Skeletal muscle cell (primary cell): ENCODE measurements at regions not wholly inside any gene's neighbourhood (a gene's known extent, or its start where the extent isn't known, plus 50 kb on each side); places are given as distances from the start of the nearest gene placed in this dataset.

Experiments
- DNase-seq: peaks from one replicate; pipeline ENCODE4 v3.0.0-alpha.2; 2010; ENCODE audit warnings: low read depth
- H3K4me3 ChIP-seq: 2 replicates; pipeline ENCODE4 v1.5.1; 2011; ENCODE audit warnings: low read depth, mild to moderate bottlenecking, control low read depth, low read length, moderate library complexity

DNA sequence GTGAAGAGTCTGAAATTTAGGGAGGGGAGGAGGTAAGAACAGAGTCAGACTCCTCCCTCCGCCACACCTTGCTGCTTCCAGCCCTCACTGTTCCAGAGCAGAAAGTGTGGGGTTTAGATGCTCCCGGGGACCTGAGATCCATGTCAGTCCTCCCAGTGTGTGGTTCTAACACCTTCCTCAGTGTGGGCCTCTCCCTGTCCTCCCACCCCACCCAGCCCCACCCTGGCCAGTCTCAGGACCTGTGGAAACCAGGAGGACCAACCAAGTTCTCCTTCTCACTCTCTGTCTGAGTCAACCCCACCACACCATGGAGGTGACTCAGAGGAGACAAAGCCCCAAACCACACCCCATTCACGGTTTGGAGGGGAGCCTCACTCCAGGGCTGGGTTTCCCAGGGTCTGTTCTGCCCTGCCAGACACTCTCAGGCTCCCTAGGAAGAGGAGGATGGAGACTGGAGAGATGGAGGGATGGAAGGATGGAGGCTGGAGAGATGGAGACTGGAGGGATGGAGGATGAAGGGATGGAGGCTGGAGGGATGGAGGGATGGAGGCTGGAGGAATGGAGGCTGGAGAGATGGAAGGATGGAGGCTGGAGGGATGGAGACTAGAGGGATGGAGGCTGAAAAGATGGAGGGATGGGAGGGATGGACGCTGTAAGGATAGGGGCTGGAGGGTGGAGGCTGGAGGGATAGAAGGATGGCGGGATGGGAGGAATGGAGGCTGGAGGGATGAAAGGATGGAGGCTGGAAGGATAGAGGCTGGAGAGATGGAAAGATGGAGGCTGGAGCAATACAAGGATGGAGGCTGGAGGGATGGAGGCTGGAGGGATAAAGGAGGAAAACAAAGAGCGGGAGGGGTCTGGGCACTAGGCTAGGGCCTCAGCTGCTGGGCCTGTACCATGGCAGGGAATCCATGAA lies 100.9 kb upstream of the RUNX3 start:
- DNase-seq: no peak

DNA sequence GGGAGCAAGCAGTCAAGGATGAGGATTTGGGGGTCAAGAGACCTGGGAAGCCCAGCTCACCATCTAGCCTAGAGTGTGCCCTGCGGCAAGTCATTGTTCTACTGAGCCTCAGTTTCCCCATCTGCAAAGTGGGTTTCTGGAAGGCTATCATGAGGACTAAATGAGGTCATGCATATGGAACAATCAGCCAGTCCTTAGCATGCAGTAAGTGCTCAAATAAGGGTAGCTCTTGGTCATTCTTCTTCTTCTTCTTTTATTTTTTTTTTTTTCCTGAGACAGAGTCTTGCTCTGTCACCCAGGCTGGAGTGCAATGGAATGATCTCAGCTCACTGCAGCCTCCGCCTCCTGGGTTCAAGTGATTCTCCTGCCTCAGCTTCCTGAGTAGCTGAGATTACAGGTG lies 99.9 kb upstream of the RUNX3 start:
- no peak for DNase-seq

More for the DNA sequence above, 100.9 kb upstream of the RUNX3 start:
- no peak overlapping the region for H3K4me3 ChIP-seq

DNA sequence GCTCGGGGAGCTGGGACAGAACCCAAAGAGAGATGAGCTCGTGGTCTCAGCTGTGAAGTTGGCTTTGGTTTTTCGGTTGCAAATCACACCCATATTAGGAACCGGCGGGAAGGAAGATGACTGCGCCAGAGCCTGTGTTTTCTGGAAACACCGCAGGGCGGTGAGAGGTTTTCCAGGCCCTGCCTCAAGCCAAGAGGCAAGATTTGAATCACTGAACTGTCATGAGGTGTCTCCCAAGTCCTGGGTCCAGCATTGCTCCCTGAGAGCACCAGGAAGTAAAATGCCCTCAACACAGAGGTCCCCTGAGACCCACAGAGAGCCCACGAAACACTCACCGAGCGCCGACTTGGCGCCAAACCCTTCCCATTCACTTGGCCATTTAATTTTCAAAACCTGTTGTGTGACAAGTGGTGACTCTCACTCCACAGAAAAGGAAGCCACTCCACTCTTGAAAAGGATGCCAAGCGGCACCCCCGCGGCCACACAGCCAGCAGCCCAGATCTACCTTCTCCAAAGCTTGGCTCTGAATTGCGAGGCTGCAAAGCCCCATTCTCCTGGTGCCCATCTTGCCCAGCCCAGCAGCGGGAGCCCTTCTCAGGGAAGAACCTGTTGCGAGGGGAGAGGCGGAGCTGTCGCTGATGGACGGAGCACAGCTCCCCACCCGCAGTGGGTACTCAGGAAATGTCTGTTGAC lies 99.0 kb upstream of the RUNX3 start:
- no peak for DNase-seq
- no peak overlapping the region for H3K4me3 ChIP-seq

More for the DNA sequence above, 99.9 kb upstream of the RUNX3 start:
- no peak overlapping the region for H3K4me3 ChIP-seq

GRCh38 chr1:25028587-25028906 lies 98.5 kb upstream of the RUNX3 start:
- no peak overlapping the region for H3K4me3 ChIP-seq
- DNase-seq: no peak

- H3K4me3 ChIP-seq: no peak overlapping the region
- no peak for DNase-seq
These were observed 97.9 kb upstream of the RUNX3 start for GRCh38 chr1:25027822-25028586.

GRCh38 chr1:25026730-25027450 lies 96.8 kb upstream of the RUNX3 start:
- DNase-seq: no peak
- H3K4me3 ChIP-seq: no peak overlapping the region

DNA sequence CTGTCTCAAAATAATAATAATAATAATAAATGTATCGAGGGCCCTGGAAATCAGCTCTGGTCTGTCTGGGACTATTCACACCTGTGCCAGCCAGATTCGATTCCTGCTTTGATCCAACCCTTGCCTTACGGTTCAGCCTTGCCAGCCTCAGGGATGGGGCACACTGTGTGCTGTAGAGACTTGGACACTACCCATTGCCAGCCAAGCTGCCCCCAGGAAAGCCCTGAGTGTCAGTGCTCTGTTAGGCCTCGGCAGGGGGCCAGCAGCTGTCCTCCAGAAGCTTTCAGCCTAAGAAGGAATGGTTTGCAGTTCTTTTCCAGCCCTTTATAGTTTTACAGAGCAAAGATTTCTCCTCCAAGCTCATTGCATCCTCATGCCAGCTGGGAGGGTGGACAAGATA lies 96.2 kb upstream of the RUNX3 start:
- no peak for DNase-seq
- no peak overlapping the region for H3K4me3 ChIP-seq

DNA sequence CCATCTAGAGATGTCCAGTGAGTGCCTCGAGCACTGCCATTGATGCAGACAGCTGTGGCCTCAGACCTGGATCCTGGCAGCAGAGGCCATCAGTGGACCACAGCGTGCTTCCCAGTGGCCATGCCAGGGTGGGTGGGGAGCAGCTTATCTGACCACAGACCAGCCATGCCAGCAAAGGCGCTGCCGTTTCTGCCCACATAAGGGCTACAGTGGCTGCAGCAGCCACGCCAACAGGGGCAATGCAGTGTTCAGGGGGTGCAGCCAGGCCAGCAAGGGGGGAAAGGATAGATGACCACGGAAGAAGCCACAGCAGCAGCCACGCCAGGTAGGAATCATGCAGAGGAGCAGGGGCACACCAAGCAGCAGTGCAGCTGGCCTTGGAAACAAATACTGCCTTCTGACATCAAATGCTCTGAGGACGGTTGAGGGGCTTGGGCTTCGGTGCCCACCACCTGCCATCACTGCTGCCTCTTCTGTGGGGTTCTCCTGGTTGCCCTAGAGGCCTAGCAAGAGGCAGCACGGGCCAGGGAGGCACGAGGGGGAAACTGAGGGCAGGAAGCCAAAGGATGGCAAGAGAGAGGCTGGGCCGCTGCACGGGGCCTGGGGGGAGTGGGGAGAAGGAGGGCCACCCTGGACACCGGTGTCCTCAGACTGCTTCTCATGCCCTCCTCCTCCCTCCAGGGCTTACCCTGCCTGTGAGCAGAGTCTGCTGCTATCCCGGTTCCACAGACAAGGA lies 94.7 kb upstream of the RUNX3 start:
- no peak overlapping the region for H3K4me3 ChIP-seq
- no peak for DNase-seq

DNA sequence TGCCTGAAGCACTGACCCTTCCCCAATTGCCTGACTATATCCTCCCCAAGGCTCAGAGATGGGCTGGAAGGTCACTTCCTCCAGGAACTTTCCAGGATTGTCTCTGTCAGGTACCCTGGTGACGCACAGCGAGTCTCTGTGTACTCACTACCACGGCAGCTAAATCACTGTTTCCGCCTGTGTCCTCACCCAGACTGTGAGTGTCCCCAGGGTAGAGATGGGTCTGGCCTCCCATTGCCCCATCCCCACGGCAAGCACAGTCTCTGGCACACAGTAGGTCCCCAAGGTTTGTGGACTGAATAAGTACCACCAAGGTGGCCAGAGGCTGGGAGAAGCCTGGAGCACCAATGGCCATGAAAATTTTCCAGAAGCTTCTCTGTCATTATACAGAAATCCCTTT lies 93.8 kb upstream of the RUNX3 start:
- no peak overlapping the region for H3K4me3 ChIP-seq
- DNase-seq: no peak

- H3K4me3 ChIP-seq: no peak overlapping the region
- no peak for DNase-seq
These were observed 93.1 kb upstream of the RUNX3 start for GRCh38 chr1:25023190-25023578.

DNA sequence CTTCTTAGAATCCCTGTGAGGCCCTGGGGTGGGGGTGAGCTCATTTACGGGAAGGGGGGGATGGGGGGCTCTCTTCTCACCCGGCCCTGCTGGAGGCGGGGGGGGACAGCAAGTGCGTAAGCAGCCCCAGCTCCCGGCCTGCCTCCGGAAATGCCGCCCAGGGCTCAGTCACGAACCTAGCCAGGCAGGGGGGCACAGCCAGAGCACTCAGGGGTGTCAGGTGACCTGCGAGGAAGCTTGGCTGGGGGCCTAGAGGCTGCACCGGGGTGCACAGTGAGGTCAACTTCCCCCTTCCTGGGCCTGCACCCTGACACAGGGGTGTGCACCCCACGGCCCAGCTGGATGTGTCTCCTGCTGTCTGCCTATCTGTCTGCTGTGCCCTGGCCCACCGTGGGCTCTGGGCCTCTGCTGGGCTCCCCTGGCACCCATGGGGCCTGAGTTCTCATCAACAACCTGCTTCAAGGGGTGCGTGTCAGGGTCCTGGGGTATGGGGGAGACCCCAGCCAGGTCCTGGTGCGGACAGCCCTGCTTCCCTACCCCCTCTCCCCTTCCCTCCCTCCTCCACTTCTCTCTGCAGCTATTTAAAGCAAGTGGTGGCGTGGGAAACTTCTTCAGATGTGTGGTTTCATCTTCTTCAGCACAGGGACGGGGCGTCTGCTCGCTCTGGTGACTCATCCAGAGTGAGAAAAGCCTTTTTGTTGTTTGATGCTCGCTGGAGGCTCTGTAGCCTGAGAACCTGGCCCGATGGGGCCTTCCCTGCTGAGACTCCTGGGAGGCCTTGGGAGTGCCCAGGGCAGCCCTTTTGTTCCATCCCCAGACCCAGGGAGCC lies 92.5 kb upstream of the RUNX3 start:
- peak; percentile 94 for DNase-seq
- no peak overlapping the region for H3K4me3 ChIP-seq

DNA sequence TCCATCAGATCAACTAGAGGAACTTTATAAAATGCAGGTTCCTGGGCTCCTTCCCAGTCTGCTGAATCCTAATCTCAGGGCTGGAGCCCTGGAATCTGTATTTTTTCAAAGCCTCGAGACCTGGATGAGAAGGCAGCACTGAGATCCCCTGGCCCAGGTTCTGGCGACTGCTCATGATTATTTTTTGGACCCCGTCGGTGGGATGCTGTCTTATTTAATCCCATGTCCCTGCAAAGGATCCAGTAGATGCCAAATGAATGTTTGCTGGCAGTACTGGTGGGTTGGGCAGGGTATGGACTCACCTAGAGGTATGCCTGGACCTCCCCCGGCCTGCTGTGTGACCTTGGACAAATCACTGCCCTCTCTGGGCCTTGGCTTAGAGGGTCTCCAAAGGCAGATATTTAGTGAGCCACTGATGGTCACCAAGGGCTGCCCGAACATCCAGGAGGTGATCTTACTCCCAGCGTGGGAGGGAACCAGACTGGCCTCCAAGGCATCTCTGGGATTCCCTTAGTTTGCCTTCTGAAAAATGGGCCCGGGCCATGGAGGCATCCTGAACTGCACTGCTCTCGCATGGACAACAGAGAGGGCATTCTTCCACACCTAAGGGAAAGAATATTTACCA lies 91.6 kb upstream of the RUNX3 start:
- H3K4me3 ChIP-seq: no peak overlapping the region
- no peak for DNase-seq

DNA sequence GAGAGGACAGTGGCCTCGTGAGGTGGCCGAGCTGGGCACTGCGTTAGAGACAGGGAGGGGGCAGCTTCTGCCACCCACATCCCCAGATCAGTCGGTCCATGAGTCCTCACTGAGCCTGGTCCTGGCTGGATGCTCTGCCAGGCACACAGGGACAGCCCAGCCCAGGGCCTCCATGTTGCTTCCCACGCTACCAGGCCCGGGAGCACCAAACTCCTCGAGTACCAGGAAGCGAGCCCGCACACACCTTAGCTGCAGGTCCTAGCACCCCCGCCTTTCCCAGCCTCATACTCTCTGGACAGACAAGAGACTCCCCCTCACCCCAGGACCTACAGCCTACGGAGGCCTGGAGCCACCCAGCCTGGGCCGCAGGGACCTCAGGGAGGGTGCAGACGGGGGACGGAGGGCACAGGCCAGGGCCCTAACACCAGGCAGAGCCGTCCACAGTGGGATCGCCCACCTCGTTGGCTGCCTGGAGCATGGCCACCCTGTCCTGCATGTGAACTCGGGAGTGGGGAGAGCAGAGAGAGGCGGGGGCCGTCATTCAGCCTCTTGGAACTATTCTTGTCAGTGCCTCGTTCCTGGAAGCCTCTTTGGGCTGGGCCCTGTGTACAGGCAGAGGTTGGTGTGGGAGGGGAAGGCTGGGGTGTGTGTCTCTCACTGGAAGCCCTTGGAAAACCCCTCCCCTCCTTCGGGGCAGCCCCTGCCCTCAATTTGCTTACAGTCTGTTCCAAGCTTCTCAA lies 90.9 kb upstream of the RUNX3 start:
- no peak for DNase-seq
- H3K4me3 ChIP-seq: no peak overlapping the region

- H3K4me3 ChIP-seq: no peak overlapping the region
- DNase-seq: no peak
These were observed 90.2 kb upstream of the RUNX3 start for GRCh38 chr1:25020173-25020845.

- no peak overlapping the region for H3K4me3 ChIP-seq
- no peak for DNase-seq
These were observed 89.5 kb upstream of the RUNX3 start for GRCh38 chr1:25019337-25020172.

GRCh38 chr1:25018943-25019336 lies 88.9 kb upstream of the RUNX3 start:
- DNase-seq: no peak
- no peak overlapping the region for H3K4me3 ChIP-seq
